H1 (cell line): ENCODE measurements at regions not wholly inside any gene's neighbourhood (a gene's known extent, or its start where the extent isn't known, plus 50 kb on each side); places are given as distances from the start of the nearest gene placed in this dataset.

ENCODE experiments used
- CREB1 ChIP-seq: IDR thresholded peaks from 2 replicates; pipeline ENCODE4 v1.6.1; 2012; ENCODE audit warnings: inconsistent platforms
- KDM4A ChIP-seq: IDR thresholded peaks from one replicate; pipeline ENCODE4 v1.7.1; 2012; ENCODE audit warnings: low read depth, mild to moderate bottlenecking, moderate library complexity, low read length, inconsistent platforms; ENCODE audit not compliant: severe bottlenecking
- POLR2A ChIP-seq, 2 experiments: IDR thresholded peaks; 1 replicate in 1 of 2; 2 replicates in 1 of 2; pipeline ENCODE4 v1.6.1; 2011; ENCODE audit warnings: low read depth in 2 of 2, low read length in 2 of 2, mild to moderate bottlenecking in 2 of 2; ENCODE audit errors: control extremely low read depth in 1 of 2
- TF ChIP-seq, protein P1 (sequence below): fragments of 300-600 bp; sonication (generic); IDR thresholded peaks from 2 replicates; pipeline ENCODE4 v1.7.1; 2012; ENCODE audit warnings: low read length, moderate library complexity, mild to moderate bottlenecking, inconsistent platforms; ENCODE audit not compliant: insufficient replicate concordance

- TF ChIP-seq, protein P1, sequence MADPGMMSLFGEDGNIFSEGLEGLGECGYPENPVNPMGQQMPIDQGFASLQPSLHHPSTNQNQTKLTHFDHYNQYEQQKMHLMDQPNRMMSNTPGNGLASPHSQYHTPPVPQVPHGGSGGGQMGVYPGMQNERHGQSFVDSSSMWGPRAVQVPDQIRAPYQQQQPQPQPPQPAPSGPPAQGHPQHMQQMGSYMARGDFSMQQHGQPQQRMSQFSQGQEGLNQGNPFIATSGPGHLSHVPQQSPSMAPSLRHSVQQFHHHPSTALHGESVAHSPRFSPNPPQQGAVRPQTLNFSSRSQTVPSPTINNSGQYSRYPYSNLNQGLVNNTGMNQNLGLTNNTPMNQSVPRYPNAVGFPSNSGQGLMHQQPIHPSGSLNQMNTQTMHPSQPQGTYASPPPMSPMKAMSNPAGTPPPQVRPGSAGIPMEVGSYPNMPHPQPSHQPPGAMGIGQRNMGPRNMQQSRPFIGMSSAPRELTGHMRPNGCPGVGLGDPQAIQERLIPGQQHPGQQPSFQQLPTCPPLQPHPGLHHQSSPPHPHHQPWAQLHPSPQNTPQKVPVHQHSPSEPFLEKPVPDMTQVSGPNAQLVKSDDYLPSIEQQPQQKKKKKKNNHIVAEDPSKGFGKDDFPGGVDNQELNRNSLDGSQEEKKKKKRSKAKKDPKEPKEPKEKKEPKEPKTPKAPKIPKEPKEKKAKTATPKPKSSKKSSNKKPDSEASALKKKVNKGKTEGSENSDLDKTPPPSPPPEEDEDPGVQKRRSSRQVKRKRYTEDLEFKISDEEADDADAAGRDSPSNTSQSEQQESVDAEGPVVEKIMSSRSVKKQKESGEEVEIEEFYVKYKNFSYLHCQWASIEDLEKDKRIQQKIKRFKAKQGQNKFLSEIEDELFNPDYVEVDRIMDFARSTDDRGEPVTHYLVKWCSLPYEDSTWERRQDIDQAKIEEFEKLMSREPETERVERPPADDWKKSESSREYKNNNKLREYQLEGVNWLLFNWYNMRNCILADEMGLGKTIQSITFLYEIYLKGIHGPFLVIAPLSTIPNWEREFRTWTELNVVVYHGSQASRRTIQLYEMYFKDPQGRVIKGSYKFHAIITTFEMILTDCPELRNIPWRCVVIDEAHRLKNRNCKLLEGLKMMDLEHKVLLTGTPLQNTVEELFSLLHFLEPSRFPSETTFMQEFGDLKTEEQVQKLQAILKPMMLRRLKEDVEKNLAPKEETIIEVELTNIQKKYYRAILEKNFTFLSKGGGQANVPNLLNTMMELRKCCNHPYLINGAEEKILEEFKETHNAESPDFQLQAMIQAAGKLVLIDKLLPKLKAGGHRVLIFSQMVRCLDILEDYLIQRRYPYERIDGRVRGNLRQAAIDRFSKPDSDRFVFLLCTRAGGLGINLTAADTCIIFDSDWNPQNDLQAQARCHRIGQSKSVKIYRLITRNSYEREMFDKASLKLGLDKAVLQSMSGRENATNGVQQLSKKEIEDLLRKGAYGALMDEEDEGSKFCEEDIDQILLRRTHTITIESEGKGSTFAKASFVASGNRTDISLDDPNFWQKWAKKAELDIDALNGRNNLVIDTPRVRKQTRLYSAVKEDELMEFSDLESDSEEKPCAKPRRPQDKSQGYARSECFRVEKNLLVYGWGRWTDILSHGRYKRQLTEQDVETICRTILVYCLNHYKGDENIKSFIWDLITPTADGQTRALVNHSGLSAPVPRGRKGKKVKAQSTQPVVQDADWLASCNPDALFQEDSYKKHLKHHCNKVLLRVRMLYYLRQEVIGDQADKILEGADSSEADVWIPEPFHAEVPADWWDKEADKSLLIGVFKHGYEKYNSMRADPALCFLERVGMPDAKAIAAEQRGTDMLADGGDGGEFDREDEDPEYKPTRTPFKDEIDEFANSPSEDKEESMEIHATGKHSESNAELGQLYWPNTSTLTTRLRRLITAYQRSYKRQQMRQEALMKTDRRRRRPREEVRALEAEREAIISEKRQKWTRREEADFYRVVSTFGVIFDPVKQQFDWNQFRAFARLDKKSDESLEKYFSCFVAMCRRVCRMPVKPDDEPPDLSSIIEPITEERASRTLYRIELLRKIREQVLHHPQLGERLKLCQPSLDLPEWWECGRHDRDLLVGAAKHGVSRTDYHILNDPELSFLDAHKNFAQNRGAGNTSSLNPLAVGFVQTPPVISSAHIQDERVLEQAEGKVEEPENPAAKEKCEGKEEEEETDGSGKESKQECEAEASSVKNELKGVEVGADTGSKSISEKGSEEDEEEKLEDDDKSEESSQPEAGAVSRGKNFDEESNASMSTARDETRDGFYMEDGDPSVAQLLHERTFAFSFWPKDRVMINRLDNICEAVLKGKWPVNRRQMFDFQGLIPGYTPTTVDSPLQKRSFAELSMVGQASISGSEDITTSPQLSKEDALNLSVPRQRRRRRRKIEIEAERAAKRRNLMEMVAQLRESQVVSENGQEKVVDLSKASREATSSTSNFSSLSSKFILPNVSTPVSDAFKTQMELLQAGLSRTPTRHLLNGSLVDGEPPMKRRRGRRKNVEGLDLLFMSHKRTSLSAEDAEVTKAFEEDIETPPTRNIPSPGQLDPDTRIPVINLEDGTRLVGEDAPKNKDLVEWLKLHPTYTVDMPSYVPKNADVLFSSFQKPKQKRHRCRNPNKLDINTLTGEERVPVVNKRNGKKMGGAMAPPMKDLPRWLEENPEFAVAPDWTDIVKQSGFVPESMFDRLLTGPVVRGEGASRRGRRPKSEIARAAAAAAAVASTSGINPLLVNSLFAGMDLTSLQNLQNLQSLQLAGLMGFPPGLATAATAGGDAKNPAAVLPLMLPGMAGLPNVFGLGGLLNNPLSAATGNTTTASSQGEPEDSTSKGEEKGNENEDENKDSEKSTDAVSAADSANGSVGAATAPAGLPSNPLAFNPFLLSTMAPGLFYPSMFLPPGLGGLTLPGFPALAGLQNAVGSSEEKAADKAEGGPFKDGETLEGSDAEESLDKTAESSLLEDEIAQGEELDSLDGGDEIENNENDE, result no peak
- TF ChIP-seq POLR2A (IDR thresholded peaks at IDR 0.05; ENCODE audit: control extremely low read depth in 1 of 2, low read depth in 2 of 2, low read length in 2 of 2) (no peak), KDM4A (no peak), CREB1 (no peak)
Measured at GRCh38 chr13:99122171-99122570, 78.5 kb upstream of the UBAC2 start (continued).
